Spleen (tissue), 7 donors: ENCODE measurements at regions not wholly inside any gene's neighbourhood (a gene's known extent, or its start where the extent isn't known, plus 50 kb on each side); places are given as distances from the start of the nearest gene placed in this dataset.

Source experiments
- POLR2A ChIP-seq, 3 donors: fragments of 450-650 bp; IDR thresholded peaks; one replicate each; pipeline ENCODE4 v1.5.1; 2017; ENCODE audit warnings: antibody characterized with exemption in 3 of 3, mild to moderate bottlenecking in 1 of 3
- POLR2AphosphoS5 ChIP-seq, 3 donors: sonication (generic); formaldehyde crosslinking; IDR thresholded peaks; one replicate each; pipeline ENCODE4 v1.5.1; 2017; ENCODE audit warnings: antibody characterized with exemption in 3 of 3
- TF ChIP-seq, protein P1 (sequence below), 11 experiments: fragments of 200-600 bp in 7 of 11; fragments of 450-650 bp in 4 of 11; sonication (generic) in 4 of 11; IDR thresholded peaks in 8 of 11; conservative IDR thresholded peaks in 3 of 11; 1 replicate in 7 of 11; 2 replicates in 4 of 11; pipeline versions ENCODE4 v1.4.0 to v1.8.0; 2016 to 2021; ENCODE audit warnings: antibody characterized with exemption in 11 of 11, inconsistent platforms in 4 of 11, mild to moderate bottlenecking in 1 of 11
- donor health status: DM: no; HTN: no; CAD: no; lungs with moderate emphysema.
- donor health status: DM: no; HTN: no; CAD: no.
- donor health status: DM: no; HTN: no; CAD: no.

DNA sequence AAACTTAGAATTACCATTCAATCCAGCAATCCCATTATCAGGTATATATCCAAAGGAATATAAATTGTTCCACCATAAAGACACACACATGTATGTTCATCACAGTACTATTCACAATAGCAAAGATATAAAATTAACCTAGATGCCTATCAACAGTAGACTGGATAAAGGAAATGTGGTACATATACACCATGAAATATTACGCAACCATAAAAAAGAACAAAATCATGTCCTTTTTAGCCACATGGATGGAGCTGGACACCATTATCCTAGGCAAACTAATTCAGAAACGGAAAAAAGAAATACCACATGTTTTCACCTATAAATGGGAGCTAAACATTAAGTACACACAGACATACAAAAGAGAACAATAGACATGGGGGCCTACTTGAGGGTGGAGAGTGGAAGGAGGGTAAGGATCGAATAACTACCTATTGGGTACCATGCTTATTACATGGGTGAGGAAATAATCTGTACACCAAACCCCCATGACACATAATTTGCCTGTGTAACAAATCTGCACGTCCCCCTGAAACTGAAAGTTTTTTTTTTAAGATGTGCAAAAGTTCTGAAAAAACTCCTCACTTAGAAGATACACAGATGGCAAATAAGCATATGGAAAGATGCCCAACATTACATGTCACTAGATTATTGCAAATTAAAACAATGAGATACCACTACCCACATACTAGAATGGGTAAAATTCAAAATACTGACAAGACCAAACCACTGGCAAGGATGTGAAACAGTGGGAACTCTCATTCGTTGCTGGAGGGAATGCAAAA, 313.0 kb upstream of the CD180 start:
- TF ChIP-seq, protein P1, sequence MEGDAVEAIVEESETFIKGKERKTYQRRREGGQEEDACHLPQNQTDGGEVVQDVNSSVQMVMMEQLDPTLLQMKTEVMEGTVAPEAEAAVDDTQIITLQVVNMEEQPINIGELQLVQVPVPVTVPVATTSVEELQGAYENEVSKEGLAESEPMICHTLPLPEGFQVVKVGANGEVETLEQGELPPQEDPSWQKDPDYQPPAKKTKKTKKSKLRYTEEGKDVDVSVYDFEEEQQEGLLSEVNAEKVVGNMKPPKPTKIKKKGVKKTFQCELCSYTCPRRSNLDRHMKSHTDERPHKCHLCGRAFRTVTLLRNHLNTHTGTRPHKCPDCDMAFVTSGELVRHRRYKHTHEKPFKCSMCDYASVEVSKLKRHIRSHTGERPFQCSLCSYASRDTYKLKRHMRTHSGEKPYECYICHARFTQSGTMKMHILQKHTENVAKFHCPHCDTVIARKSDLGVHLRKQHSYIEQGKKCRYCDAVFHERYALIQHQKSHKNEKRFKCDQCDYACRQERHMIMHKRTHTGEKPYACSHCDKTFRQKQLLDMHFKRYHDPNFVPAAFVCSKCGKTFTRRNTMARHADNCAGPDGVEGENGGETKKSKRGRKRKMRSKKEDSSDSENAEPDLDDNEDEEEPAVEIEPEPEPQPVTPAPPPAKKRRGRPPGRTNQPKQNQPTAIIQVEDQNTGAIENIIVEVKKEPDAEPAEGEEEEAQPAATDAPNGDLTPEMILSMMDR (IDR thresholded peaks at IDR 0.05 in 8 of 11, conservative IDR thresholded peaks at IDR 0.05 in 3 of 11): no peak
- TF ChIP-seq POLR2AphosphoS5 (IDR thresholded peaks at IDR 0.05): no peak
- TF ChIP-seq POLR2A (IDR thresholded peaks at IDR 0.05): no peak
